ENCODE measurements at regions not wholly inside any gene's neighbourhood (a gene's known extent, or its start where the extent isn't known, plus 50 kb on each side); places are given as distances from the start of the nearest gene placed in this dataset.
"Not testable (repeated sequence)": the region's sequence is repeated elsewhere in the genome, so short reads cannot be mapped to it uniquely, and the experiment has no call there.

GRCh38 chr5:118282480-118283038, 705.8 kb downstream of the DTWD2 start:
- not testable (repeated sequence) for DNase-seq (ENCODE audit: low spot score)

DNA sequence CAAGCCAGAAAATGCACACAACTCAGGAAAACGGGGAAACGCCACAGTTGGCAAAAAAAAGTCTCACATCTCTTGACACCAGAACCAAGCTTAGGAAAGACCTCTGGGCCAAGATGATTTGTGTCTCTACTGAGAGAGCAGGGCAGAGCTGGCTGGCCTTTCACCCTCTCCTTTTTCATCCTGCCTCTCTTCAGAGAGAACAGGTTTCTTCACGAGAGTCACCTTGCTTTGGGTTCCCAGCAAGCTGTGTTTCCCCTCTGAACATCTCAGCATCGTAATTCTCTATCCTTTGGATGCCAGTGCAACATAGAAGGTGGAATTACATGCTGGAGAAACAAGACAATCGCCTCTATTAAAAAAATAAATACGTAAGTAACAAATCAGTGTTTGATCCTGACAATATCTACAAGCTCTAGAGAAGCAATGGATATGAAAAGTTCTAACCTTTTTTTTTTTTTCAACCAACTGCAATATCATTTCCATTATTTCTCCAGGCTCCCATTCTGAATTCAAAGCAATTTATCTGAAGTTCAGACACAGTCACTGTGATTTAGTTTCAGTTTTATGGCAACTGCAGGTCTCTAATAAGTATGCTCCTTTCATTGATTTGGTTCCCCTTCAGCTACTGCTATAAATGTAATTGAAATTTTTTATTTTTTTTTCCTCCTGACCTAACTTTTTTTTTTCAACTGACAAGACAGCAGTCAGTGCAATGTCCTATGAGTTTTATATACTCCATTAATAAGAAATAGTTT, 708.6 kb downstream of the DTWD2 start:
- DNase-seq (ENCODE audit: low spot score), result no peak

GRCh38 chr5:118270526-118270925, 717.8 kb downstream of the DTWD2 start:
- DNase-seq (ENCODE audit: low spot score), result no peak

DNA sequence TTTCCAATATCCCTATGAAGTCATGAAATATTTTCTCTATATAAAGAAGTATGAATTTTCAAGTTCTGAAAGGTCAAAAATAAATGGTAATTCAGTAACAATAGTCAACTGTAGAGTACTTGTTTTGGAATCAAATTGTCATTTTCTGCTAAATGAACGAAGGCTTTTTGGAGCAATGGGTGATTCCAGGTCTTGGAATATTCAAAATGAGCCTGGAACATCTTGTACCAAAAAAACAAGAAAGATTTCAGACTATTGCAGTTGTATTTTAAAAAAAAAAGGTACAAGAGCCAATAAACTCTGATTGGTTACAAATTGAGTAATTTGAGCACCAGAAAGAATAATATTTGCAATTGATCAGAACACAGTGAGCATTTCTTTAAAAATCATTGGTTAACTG, 730.1 kb downstream of the DTWD2 start:
- no peak for DNase-seq (ENCODE audit: low spot score)

DNA sequence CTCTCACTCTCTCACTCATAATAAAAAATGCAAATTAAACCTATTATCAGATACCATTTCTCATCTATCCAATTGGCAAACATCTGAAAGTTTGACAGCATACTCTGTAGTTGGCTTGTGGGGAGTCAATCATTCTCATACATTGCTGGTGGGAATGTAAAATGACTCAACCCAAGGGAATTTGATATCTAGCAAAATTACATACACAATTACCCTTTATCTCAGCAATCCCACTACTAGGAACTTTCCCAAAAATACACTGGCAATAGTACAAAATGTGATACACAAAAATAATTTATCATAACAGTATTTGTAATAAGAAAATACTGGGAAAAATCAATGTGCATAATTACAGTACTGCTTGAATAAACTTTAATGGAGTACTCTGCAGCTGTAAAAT, 731.3 kb downstream of the DTWD2 start:
- no peak for DNase-seq (ENCODE audit: low spot score)

- DNase-seq (ENCODE audit: low spot score), result no peak
Observed at GRCh38 chr5:118253225-118254061, 734.9 kb downstream of the DTWD2 start.

GRCh38 chr5:118249386-118249785, 739.0 kb downstream of the DTWD2 start:
- DNase-seq (ENCODE audit: low spot score), result no peak

DNA sequence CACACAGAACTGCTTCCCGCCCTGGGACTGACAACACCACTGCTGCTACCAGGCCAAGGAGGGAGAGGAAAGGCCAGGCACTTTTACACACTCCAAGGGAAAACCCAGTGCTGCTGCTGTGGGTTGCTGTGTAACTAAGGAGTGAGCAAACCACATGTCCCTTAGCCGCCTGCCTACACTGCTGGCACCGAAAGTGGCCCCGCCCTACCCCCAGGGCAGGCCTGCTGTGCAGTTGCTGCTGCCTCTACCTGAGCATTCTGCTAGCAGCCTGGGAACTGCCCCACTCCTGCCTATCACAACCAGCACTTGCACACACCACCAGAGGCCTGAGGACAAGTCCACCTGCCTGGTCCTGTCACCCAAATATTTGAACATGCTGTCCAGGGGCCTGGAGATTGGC, 740.9 kb downstream of the DTWD2 start:
- no peak for DNase-seq (ENCODE audit: low spot score)

- no peak for DNase-seq (ENCODE audit: low spot score)
Observed at GRCh38 chr5:118243613-118244012, 744.7 kb downstream of the DTWD2 start.

DNA sequence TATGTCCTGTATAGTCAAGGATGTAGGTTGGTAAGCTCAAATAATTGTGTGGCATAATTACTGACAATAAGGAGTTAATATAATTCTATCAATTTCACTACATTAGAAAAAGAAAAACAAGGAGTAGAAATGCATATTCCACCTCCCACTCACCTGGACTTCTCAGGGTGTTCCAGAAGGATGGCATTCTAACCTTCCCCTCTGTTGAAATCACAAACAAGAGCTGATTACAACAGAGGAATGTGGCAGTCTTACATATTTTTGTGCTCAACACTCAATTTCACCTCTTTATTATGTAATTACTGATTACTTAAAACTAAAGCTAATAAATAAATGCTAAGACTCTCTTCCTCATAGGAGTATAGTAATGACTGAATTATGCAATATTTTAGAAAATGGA, 745.3 kb downstream of the DTWD2 start:
- no peak for DNase-seq (ENCODE audit: low spot score)

DNA sequence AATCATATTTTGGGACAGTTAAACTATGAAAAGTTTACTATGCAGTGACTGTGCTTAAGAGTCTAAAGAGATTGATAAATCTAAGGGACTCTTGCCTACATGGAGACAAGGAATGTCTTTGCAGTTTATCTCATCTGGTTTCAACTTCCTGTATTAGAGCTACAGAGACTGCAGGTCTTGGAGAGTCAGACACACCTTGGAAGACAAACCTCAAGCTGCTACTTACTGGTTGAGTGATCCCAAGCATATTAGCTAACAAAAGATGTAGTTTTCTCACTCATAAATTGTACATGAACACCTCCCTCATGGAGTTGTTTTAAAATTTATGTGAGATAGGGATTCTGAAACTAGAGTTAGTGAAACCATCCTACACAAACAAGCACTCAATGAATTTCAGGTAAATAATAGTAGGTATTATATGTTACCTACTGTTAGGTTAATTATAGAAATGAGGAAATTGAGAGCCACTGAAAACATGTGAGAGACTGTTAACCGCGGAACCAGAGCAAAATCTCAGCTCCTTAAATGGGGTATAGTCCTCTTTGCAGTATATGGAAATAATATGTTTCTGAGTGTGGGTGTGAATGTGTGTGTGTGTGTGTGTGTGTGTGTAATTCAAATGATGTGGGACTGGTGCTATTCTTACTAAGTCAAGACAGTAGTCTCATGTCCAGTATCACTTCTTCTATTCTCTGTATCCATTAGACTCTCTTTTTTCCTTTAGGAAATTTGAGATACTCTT, 752.1 kb downstream of the DTWD2 start:
- no peak for DNase-seq (ENCODE audit: low spot score)

DNA sequence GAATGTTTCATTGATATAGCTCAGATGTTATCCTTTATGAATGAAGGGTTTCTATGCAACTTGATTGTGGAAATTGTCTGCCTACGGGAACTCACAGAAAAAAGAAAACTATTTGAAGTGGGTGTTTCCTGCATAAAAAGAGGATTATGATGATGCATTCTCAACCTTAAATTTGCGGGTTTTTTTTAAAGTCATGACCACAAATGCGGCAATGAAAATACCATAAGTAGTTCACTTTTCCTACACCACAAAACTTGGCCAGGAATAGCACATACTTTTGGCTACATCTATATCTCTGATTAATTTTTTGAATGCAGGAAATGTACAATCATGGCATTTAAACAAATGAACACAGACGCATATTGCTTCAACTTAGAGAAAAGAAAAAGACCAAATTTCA, 754.7 kb downstream of the DTWD2 start:
- no peak for DNase-seq (ENCODE audit: low spot score)

- DNase-seq (ENCODE audit: low spot score), result no peak
Observed at GRCh38 chr5:118228489-118228888, 759.9 kb downstream of the DTWD2 start.

DNA sequence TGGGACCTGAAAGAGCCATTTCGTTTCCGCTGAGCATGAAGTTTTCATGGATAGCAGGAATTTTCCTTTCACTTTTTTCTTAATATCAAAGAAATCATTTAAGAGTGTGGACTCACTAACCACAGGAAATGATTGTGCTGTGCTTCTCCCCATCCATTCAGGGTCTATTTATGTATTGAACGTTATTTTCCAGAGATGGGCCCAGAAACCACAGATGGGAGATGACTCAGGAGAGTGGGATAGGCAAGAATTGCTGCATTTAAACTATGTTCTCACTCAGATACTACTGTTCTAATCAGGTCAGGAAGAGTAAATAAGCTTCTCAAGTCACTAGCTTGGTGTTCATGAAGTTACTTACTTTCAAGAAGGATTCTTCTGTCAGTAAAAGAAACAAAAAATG, 763.8 kb downstream of the DTWD2 start:
- DNase-seq (ENCODE audit: low spot score), result no peak

DNA sequence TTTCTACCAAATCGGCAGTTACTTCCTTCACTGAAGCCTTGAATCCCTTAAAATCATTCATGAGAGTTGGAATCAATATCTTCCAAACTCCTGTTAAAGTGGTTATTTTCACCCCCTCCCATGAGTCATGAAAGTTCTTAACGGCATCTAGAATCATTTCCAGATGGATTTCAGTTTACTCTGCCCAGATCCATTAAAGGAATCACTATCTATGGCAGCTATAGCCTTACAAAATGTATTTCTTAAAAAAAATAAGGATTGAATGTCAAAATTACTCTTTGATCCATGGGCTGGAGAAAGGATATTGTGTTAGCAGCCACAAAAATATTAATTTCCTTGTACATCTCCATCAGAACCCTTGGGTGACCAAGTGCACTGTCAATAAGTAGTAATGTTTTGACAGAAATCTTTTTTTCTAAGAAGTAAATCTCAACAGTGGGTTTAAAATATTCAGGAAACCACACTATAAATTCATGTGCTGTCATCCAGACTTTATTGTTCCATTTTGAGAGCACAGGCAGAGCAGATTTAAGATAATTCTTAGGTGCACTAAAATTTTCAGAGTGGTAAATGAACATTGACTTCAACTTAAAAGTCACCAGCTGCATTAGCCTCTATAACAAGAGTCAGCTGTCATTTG, 767.7 kb downstream of the DTWD2 start:
- no peak for DNase-seq (ENCODE audit: low spot score)

GRCh38 chr5:118211606-118212005, 776.7 kb downstream of the DTWD2 start:
- no peak for DNase-seq (ENCODE audit: low spot score)

GRCh38 chr5:118208031-118208453, 780.3 kb downstream of the DTWD2 start:
- DNase-seq (ENCODE audit: low spot score), result no peak

GRCh38 chr5:118199801-118200200, 788.5 kb downstream of the DTWD2 start:
- DNase-seq (ENCODE audit: low spot score), result no peak

GRCh38 chr5:118196229-118196628, 792.1 kb downstream of the DTWD2 start:
- no peak for DNase-seq (ENCODE audit: low spot score)

DNA sequence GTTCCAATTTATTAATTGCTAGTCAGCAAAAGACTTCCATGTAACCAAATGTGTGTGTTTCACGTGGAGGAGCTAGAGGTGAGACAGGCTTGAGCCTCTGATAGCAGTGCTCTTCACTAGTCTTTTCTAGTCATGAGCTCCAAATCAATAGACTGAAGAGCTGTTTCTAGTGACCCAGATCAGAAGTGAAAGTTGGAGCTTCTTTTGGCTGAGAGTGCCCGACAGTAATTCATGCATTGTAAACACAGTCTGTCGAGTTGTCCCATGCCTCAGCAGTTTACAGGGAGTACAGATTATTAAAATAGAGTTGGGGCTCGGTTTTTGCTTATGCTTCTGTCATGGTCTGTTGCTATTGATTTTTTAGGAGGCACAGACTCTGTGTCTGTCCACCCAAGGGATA, 793.1 kb downstream of the DTWD2 start:
- DNase-seq (ENCODE audit: low spot score), result no peak

- DNase-seq (ENCODE audit: low spot score), result no peak
Observed at GRCh38 chr5:118193194-118193905, 795.0 kb downstream of the DTWD2 start.

Measured in hematopoietic multipotent progenitor cell treated with erythropoietin and hydrocortisone succinate and interleukin-3 and kit ligand, for 17 days (in vitro differentiated cells).